Activated T-cell treated with anti-CD3 and anti-CD28 coated beads, Interleukin-2, amount 50 U/mL, for 24 hours (primary cell): ENCODE measurements at regions not wholly inside any gene's neighbourhood (a gene's known extent, or its start where the extent isn't known, plus 50 kb on each side); places are given as distances from the start of the nearest gene placed in this dataset.

Experiments
- DNase-seq: peaks from one replicate; pipeline ENCODE4 v3.0.0-alpha.2; 2020
- H3K27ac Mint-ChIP-seq: 2 replicates; pipeline ENCODE4 v1.8.0; 2020; ENCODE audit warnings: mild to moderate bottlenecking, mixed read lengths
- H3K27me3 Mint-ChIP-seq: 2 replicates; pipeline ENCODE4 v1.8.0; 2020; ENCODE audit warnings: mixed read lengths
- H3K36me3 Mint-ChIP-seq: 2 replicates; pipeline ENCODE4 v1.8.0; 2020; ENCODE audit warnings: low read depth, mixed read lengths
- H3K4me1 Mint-ChIP-seq: 2 replicates; pipeline ENCODE4 v1.8.0; 2020; ENCODE audit warnings: low read depth, mixed read lengths
- H3K4me3 Mint-ChIP-seq: 2 replicates; pipeline ENCODE4 v1.8.0; 2020; ENCODE audit warnings: mild to moderate bottlenecking, moderate library complexity, mixed read lengths
- H3K9me3 Mint-ChIP-seq: 2 replicates; pipeline ENCODE4 v1.8.0; 2020; ENCODE audit warnings: mixed read lengths

- no peaks in the 10 kb centered on the region for H3K4me1 Mint-ChIP-seq
- no peak for DNase-seq
- no peaks in the 10 kb centered on the region for H3K27me3 Mint-ChIP-seq
- H3K27ac Mint-ChIP-seq, result no peak overlapping the region
- peaks cover 5% of the 10 kb centered on the region for H3K9me3 Mint-ChIP-seq
- H3K4me3 Mint-ChIP-seq, result no peak overlapping the region
- H3K36me3 Mint-ChIP-seq, result no peaks in the 10 kb centered on the region
Observed at GRCh38 chr5:165624166-165624946, 2118.9 kb downstream of the MAT2B start.

DNA sequence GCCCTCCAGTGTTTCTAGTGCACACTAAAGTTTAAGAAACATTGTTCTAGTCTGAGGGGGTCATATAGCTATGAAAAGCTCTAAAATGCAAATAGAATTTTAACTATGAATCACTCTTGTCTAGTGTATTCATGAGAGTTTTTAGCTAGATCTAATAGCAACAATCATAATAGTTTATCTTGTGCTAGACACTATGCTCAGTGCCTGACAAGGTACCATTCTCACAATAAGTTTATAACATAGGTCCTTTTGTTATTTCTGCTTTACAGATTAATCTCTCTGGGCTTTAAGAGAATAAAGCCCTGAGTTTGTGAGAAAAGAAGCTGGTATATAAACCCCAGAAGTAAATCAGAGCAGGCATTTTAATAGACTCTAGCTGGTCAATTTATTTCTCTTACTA is 2120.7 kb downstream of the MAT2B start:
- no peaks in the 10 kb centered on the region for H3K36me3 Mint-ChIP-seq
- H3K4me1 Mint-ChIP-seq, result no peaks in the 10 kb centered on the region
- H3K9me3 Mint-ChIP-seq, result peaks cover 5% of the 10 kb centered on the region
- H3K27ac Mint-ChIP-seq, result no peak overlapping the region
- H3K4me3 Mint-ChIP-seq, result no peak overlapping the region
- no peak for DNase-seq
- H3K27me3 Mint-ChIP-seq, result no peaks in the 10 kb centered on the region

DNA sequence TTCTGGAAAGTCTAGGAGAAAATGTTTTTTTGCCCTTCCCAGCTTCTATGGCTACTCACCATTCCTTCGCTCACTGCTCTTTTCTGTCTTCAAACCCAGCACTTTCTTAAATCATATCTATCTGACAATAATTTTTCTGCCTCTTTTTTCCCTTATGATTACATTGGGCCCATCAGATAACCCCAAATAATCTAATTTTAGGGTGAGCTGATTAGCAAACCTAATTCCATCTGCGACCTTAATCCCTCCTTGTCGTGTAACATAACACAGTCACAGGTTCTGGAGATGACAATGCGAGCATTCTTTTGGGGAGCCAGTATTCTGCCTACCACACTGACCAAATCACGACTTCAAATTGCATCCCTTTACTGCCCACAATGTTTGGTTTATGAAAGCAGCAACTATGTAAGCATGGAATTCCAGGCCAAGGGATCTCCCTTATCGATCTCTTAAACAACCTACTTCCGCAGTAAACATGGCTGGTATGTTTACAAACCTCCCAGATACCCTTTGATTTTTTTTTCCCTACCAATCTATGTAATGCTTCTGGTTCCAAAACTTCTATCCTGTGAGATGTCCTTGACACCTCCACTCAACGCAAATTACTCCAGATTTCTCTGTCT is 2122.2 kb downstream of the MAT2B start:
- no peak overlapping the region for H3K4me3 Mint-ChIP-seq
- H3K27ac Mint-ChIP-seq, result no peak overlapping the region
- no peaks in the 10 kb centered on the region for H3K36me3 Mint-ChIP-seq
- H3K27me3 Mint-ChIP-seq, result no peaks in the 10 kb centered on the region
- H3K9me3 Mint-ChIP-seq, result peaks cover 5% of the 10 kb centered on the region
- H3K4me1 Mint-ChIP-seq, result no peaks in the 10 kb centered on the region
- no peak for DNase-seq

DNA sequence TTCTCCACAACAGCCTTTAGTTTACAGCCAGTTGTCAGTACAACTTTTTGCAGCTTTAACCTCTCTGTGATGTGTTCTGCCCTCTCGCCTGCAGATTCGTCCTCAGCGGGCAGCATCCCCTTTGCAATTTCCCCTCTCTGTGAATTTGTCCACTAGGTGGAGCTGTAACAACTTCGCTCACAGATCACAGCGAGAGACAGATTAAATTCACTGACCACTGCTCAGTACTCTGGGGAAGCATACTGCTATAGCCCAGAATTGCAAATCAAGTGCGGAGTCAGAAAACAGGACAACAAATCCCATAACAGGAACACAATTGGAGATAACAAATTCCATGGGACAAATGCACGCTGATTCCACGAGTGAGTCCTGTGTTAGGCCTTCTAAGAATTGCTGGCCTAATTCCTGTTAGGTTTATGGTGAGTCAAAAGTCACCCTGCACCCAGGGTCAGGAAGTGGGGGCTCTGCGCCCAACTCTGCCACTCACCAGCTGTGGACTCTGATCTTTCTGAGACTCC is 2124.9 kb downstream of the MAT2B start:
- Mint-ChIP-seq H3K4me3 (no peak overlapping the region), H3K9me3 (peaks cover 5% of the 10 kb centered on the region), H3K27ac (no peak overlapping the region), H3K4me1 (no peaks in the 10 kb centered on the region), H3K27me3 (no peaks in the 10 kb centered on the region), H3K36me3 (no peaks in the 10 kb centered on the region)
- DNase-seq, result no peak

- Mint-ChIP-seq H3K9me3 (peaks cover 5% of the 10 kb centered on the region), H3K36me3 (no peaks in the 10 kb centered on the region), H3K27ac (no peak overlapping the region), H3K4me3 (no peak overlapping the region), H3K27me3 (no peaks in the 10 kb centered on the region), H3K4me1 (no peaks in the 10 kb centered on the region)
- DNase-seq, result no peak
Observed at GRCh38 chr5:165631235-165631634, 2125.8 kb downstream of the MAT2B start.

DNA sequence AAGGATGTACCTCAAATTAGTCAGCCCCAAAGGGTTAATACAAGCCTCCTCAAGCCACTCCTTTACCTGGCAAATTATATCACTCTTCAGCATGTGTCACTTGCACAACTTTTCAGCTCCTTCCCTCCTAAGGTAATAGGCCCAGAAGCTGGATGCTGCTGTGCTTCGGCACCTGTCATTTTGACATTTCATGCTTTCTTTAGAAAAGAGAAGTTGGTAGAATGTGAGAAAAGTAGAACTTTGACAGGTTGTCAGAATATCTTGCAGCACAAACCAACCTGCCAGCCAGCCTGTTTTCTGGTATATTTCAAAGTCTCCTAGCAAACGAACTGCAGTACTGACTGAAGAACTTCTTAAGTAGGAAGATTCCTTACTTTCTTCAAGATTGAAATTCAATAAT is 2136.9 kb downstream of the MAT2B start:
- no peak for DNase-seq
- Mint-ChIP-seq H3K9me3 (peaks cover 13% of the 10 kb centered on the region), H3K27ac (no peak overlapping the region), H3K4me3 (no peak overlapping the region), H3K27me3 (no peaks in the 10 kb centered on the region), H3K36me3 (no peaks in the 10 kb centered on the region), H3K4me1 (no peaks in the 10 kb centered on the region)

GRCh38 chr5:165665735-165666400 is 2160.4 kb downstream of the MAT2B start:
- Mint-ChIP-seq H3K4me3 (no peak overlapping the region), H3K9me3 (peaks cover 5% of the 10 kb centered on the region), H3K4me1 (no peaks in the 10 kb centered on the region), H3K27ac (no peak overlapping the region), H3K27me3 (no peaks in the 10 kb centered on the region), H3K36me3 (no peaks in the 10 kb centered on the region)
- no peak for DNase-seq

GRCh38 chr5:165673499-165673898 is 2168.1 kb downstream of the MAT2B start:
- no peaks in the 10 kb centered on the region for H3K27me3 Mint-ChIP-seq
- no peak overlapping the region for H3K4me3 Mint-ChIP-seq
- H3K36me3 Mint-ChIP-seq, result no peaks in the 10 kb centered on the region
- H3K27ac Mint-ChIP-seq, result no peak overlapping the region
- H3K4me1 Mint-ChIP-seq, result no peaks in the 10 kb centered on the region
- DNase-seq, result no peak
- peaks cover 10% of the 10 kb centered on the region for H3K9me3 Mint-ChIP-seq

DNA sequence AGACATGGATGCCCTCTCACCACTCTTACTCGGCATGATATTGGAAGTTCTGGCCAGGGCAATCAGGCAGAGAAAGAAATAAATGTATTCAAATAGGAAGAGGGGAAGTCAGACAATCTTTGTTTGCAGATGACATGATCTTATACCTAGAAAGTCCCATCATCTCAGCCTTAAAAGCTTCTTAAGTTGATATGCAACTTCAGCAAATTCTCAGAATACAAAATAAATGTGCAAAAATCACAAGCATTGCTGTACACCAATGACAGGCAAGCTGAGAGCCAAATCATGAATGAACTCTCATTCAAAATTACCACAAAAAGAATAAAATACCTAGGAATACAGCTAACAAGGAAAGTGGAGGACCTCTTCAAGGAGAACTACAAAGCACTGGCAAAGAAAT is 2190.4 kb downstream of the MAT2B start:
- no peaks in the 10 kb centered on the region for H3K27me3 Mint-ChIP-seq
- no peak for DNase-seq
- H3K36me3 Mint-ChIP-seq, result no peaks in the 10 kb centered on the region
- peaks cover 14% of the 10 kb centered on the region for H3K9me3 Mint-ChIP-seq
- no peak overlapping the region for H3K27ac Mint-ChIP-seq
- H3K4me1 Mint-ChIP-seq, result no peaks in the 10 kb centered on the region
- no peak overlapping the region for H3K4me3 Mint-ChIP-seq

DNA sequence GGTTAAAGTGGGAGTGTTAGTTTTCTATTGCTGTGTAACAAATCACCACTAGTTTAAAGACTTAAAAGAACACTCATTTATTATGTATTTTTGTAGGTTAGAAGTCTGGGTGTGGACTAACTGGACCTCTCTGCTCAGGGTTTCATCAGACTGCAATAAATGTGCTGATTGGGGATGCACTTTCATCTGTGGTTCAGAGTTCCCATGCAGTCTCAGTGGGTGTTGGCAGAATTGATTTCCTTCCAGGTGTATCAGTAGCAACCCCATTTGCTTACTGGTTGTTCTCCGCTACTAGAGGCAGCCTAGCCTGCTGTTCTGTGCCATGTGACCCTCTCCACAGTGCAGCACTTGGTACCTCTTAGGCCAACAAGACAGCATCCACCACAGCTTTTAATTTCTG is 2200.5 kb downstream of the MAT2B start:
- H3K27me3 Mint-ChIP-seq, result no peaks in the 10 kb centered on the region
- H3K36me3 Mint-ChIP-seq, result no peaks in the 10 kb centered on the region
- no peak overlapping the region for H3K4me3 Mint-ChIP-seq
- H3K4me1 Mint-ChIP-seq, result no peaks in the 10 kb centered on the region
- DNase-seq, result no peak
- peaks cover 6% of the 10 kb centered on the region for H3K9me3 Mint-ChIP-seq
- no peak overlapping the region for H3K27ac Mint-ChIP-seq

- no peak for DNase-seq
- Mint-ChIP-seq H3K4me3 (no peak overlapping the region), H3K27me3 (no peaks in the 10 kb centered on the region), H3K4me1 (no peaks in the 10 kb centered on the region), H3K9me3 (no peaks in the 10 kb centered on the region), H3K27ac (no peak overlapping the region), H3K36me3 (no peaks in the 10 kb centered on the region)
Observed at GRCh38 chr5:165712011-165712410, 2206.6 kb downstream of the MAT2B start.

DNA sequence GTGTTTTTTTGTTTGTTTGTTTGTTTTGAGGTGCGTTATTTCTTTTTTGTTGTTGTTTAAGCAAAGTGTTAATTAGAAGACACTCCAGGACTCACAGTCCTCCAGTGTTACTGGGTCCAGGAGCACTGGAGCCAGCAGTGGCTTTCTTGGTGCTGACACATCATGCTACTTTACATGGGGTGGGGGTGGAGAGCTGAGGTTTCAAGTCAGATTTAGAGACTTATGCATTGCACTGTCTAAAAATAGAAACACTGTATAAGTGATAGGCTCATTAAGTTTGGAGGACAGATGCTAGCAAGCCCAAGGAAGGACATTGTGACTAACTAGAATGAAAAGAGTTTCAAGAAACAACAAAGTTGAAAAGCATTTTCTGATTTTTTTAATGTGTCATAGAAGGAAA is 2209.2 kb downstream of the MAT2B start:
- no peak overlapping the region for H3K27ac Mint-ChIP-seq
- H3K27me3 Mint-ChIP-seq, result no peaks in the 10 kb centered on the region
- DNase-seq, result no peak

DNA sequence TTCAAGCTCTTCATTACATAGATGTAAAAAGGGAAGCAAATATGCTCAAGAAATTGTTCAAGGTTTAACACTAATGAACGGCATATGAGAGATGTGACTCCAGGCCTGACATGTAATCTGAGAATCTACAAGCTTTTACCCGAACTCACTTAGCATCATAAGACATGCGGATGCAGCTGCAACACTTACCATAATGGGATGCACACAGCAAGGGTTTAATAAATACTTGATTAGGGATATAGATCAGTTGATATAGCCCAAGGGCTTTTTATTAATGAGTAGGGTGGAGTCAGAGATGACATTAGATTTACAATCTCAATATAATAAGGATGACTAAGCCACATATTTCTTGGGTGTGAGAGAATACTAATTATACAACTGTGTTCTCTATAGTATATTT is 2215.5 kb downstream of the MAT2B start:
- H3K36me3 Mint-ChIP-seq, result no peaks in the 10 kb centered on the region
- no peaks in the 10 kb centered on the region for H3K27me3 Mint-ChIP-seq
- H3K9me3 Mint-ChIP-seq, result peaks cover 15% of the 10 kb centered on the region
- no peak overlapping the region for H3K27ac Mint-ChIP-seq
- no peak for DNase-seq
- no peaks in the 10 kb centered on the region for H3K4me1 Mint-ChIP-seq
- H3K4me3 Mint-ChIP-seq, result no peak overlapping the region

More for the DNA sequence above, 2209.2 kb downstream of the MAT2B start:
- Mint-ChIP-seq H3K4me1 (no peaks in the 10 kb centered on the region), H3K9me3 (peaks cover 8% of the 10 kb centered on the region), H3K36me3 (no peaks in the 10 kb centered on the region), H3K4me3 (no peak overlapping the region)

- Mint-ChIP-seq H3K4me3 (no peak overlapping the region), H3K36me3 (no peaks in the 10 kb centered on the region), H3K27ac (no peak overlapping the region)
Observed at GRCh38 chr5:165722401-165722800, 2217.0 kb downstream of the MAT2B start.

GRCh38 chr5:165723931-165724330 is 2218.5 kb downstream of the MAT2B start:
- H3K36me3 Mint-ChIP-seq, result no peaks in the 10 kb centered on the region
- H3K27ac Mint-ChIP-seq, result no peak overlapping the region
- peaks cover 16% of the 10 kb centered on the region for H3K9me3 Mint-ChIP-seq
- H3K4me3 Mint-ChIP-seq, result no peak overlapping the region
- no peak for DNase-seq
- no peaks in the 10 kb centered on the region for H3K27me3 Mint-ChIP-seq
- no peaks in the 10 kb centered on the region for H3K4me1 Mint-ChIP-seq

More at GRCh38 chr5:165722401-165722800, 2217.0 kb downstream of the MAT2B start:
- no peaks in the 10 kb centered on the region for H3K27me3 Mint-ChIP-seq
- H3K4me1 Mint-ChIP-seq, result no peaks in the 10 kb centered on the region
- peaks cover 18% of the 10 kb centered on the region for H3K9me3 Mint-ChIP-seq
- DNase-seq, result no peak
